Esophagus squamous epithelium (tissue), 4 donors: ENCODE measurements at regions not wholly inside any gene's neighbourhood (a gene's known extent, or its start where the extent isn't known, plus 50 kb on each side); places are given as distances from the start of the nearest gene placed in this dataset.

Experiments used
- CTCF ChIP-seq, 6 experiments: fragments of 450-650 bp in 4 of 6; fragments of 200-600 bp in 2 of 6; sonication (generic) in 2 of 6; IDR thresholded peaks; one replicate each; pipeline ENCODE4 v1.5.1; 2016 to 2019; ENCODE audit warnings: antibody characterized with exemption in 6 of 6, mild to moderate bottlenecking in 4 of 6, moderate library complexity in 4 of 6
- POLR2A ChIP-seq, 4 donors: fragments of 450-650 bp; IDR thresholded peaks; one replicate each; pipeline ENCODE4 v1.6.1; 2017; ENCODE audit warnings: antibody characterized with exemption in 4 of 4, mild to moderate bottlenecking in 4 of 4, moderate library complexity in 3 of 4

GRCh38 chr5:164053123-164053522 is 547.7 kb downstream of the MAT2B start:
- TF ChIP-seq CTCF (IDR thresholded peaks at IDR 0.05) (no peak), POLR2A (IDR thresholded peaks at IDR 0.05) (no peak)
